Muscle of leg (tissue), 3 donors: ENCODE measurements at regions not wholly inside any gene's neighbourhood (a gene's known extent, or its start where the extent isn't known, plus 50 kb on each side); places are given as distances from the start of the nearest gene placed in this dataset.
A peak's percentile ranks its signal among the peaks of the same experiment; 100 is the strongest.

Experiments used
- DNase-seq: peaks from one replicate; pipeline ENCODE4 v3.0.0; 2013
- H3K27ac ChIP-seq: one replicate; pipeline ENCODE4 v1.5.1; 2013; ENCODE audit warnings: mild to moderate bottlenecking, low read length, control low read depth
- H3K27me3 ChIP-seq: one replicate; pipeline ENCODE4 v1.6.1; 2013; ENCODE audit warnings: low read length; ENCODE audit not compliant: control insufficient read depth, insufficient read depth
- H3K36me3 ChIP-seq: one replicate; pipeline ENCODE4 v1.6.1; 2013; ENCODE audit warnings: low read length; ENCODE audit not compliant: control insufficient read depth, insufficient read depth
- H3K4me1 ChIP-seq: one replicate; pipeline ENCODE4 v1.6.1; 2013; ENCODE audit warnings: low read length; ENCODE audit not compliant: control insufficient read depth, insufficient read depth
- H3K4me3 ChIP-seq: one replicate; pipeline ENCODE4 v1.5.1; 2013; ENCODE audit warnings: low read length, control low read depth
- H3K9me3 ChIP-seq: replicated peaks from 2 replicates; pipeline ENCODE4 v1.6.1; 2013; ENCODE audit warnings: low read depth, low read length; ENCODE audit not compliant: control insufficient read depth
- WGBS: methylation state at CpG from one replicate; pipeline ENCODE4 v1.1.5; 2013; ENCODE audit warnings: missing lambda C conversion rate; ENCODE audit not compliant: insufficient coverage; 5-methylcytosine and 5-hydroxymethylcytosine counted together

DNA sequence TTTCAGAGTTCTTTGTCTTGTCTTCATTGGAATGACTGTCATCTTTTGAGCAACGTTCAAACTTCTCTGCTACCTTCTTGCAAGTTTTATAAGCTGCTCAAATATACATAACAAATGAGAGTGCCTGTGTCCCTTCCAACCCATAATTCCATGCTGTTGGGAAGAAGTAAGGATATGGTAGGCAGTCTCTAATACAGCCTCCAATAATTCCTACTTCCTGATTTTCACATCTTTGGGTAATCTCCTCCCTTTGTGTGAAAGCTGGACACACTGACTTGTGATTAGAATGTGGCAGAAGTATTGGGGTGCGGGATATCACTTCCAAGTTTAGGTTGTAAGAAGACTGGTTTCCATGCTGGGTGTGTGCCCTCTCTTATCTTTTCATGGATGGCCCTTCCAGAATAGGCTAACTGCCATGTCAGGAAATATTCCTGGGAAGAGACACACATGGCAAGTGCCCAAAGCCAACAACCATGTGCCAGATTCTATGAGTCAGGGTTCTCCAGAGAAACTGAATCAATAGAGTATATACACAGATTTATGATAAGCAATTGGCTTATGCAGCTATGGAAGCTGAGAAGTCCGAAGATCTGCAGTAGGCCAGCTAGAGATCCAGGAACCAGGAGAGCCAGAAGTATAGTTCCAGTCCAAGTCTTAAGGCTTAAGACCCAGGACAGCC, 531.3 kb downstream of the NTRK2 start:
- peaks cover 2% of the 10 kb centered on the region for H3K4me1 ChIP-seq
- H3K4me3 ChIP-seq = no peak overlapping the region
- no peaks in the 10 kb centered on the region for H3K9me3 ChIP-seq
- H3K36me3 ChIP-seq = no peaks in the 10 kb centered on the region
- no peaks in the 10 kb centered on the region for H3K27me3 ChIP-seq
- 72% methylated on average over 2 of the region's 3 CpGs for WGBS
- DNase-seq = peak; percentile 56
- no peak overlapping the region for H3K27ac ChIP-seq

DNA sequence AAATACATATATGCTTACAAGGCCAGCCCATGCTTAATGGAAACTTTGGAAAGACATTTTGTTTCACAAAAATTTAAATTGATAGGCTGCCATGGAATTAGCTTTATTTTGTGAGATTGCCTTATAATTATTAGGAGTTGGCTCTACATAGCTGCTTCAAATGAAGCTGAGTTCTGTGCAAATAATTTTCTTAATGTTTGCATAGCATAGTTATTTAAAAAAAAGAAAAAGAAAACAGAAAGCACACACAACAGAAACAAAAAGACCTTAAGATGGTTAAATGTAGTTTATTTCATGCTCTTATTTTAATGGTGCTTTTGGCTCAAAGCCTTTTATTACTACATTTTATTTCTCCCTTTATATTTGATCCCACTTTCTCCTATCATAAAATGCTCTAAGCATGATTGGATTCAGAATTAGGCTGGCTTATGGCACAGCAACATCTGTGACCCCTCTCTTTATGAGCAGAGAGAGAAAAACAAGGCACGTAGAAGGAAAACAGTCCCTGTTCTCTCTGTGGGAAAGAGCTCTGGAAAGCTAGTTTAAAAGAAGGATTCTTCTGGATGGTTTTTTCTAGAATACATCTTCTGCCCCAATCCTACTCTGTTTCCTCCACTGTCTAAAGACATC, 530.5 kb downstream of the NTRK2 start:
- peak overlapping the region; percentile 44 for H3K27ac ChIP-seq
- no CpG with 5 or more reads among the region's 1 CpG for WGBS
- peak; percentile 73 for DNase-seq

DNA sequence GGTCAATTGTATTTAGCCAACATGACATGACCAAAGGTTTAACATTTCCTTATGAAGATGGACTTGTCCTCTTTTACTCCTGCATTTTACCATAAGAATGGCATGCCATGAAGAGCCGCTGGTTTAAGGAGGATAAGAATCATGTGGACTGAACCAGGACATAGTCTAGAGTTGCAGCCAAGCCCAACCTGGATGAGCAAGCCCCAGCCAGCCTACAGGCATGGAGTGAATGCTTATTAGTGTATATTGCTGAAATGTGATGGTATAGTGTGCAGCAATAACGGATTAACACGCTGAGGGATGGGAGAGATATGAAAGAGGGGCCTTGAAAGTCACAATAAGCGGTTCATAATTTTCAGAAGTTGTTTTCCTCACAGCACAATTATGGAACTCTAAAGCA, 523.2 kb downstream of the NTRK2 start:
- no peak overlapping the region for H3K4me3 ChIP-seq
- H3K4me1 ChIP-seq = no peaks in the 10 kb centered on the region
- H3K27me3 ChIP-seq = no peaks in the 10 kb centered on the region
- WGBS = 100% methylated on average over 2 of the region's 4 CpGs
- H3K36me3 ChIP-seq = no peaks in the 10 kb centered on the region
- H3K9me3 ChIP-seq = no peaks in the 10 kb centered on the region
- H3K27ac ChIP-seq = no peak overlapping the region
- no peak for DNase-seq

More for the DNA sequence above, 530.5 kb downstream of the NTRK2 start:
- no peaks in the 10 kb centered on the region for H3K36me3 ChIP-seq
- no peaks in the 10 kb centered on the region for H3K9me3 ChIP-seq
- no peaks in the 10 kb centered on the region for H3K27me3 ChIP-seq
- H3K4me3 ChIP-seq = no peak overlapping the region
- H3K4me1 ChIP-seq = peaks cover 2% of the 10 kb centered on the region

DNA sequence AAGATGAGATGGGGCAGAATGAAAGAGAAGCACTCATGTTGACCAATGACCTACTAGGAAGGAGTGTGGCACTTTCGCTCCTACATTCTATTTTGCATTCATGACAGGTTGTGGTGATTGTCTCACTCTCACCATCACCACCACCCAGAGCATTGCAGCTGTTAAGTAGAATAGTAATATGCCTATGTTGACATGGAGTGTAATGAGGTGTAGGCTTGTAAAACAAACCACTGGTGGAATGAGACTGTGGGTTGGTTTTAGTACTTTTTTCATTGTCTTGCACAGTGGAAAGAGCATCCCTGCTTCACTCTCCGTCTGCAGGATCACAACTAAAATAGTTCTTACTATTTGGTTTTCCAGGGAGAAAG, 516.7 kb downstream of the NTRK2 start:
- no peaks in the 10 kb centered on the region for H3K27me3 ChIP-seq
- H3K36me3 ChIP-seq = no peaks in the 10 kb centered on the region
- no peak for DNase-seq
- WGBS = no CpG with 5 or more reads among the region's 2 CpGs
- H3K9me3 ChIP-seq = no peaks in the 10 kb centered on the region
- no peak overlapping the region for H3K27ac ChIP-seq
- H3K4me3 ChIP-seq = no peak overlapping the region
- no peaks in the 10 kb centered on the region for H3K4me1 ChIP-seq

DNA sequence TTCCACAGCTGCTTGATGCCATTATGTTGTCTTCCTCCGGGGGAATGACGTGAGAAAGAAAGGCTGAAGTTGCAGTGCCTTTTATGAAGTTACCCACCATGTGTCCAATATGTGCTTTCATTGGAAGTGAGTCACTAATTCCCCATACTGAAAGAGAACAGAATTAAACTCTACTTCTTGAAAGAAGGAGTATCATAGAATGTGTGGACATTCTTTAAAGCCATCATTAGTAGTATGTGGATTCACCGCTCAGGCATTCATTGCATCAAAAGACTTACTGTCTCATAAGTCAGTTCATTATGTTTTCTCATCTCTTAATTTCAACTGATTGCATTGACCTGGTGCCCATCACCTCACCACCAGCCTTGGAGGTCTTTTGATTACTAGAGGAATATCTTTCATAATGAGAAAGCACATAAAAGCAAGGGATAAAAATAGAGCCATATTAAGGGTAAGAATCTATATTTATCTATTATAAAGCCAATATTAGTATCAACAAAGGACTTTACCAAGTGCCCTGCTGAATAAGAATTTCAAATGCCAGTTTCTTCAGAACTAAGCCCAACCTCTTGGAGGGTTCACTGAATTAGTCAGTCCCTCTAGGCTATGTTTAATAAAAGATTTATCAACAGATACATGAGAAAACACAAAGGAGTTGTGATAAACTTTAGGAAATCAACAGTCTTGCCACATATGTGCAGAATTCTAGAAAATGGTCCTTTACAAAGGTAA, 516.1 kb downstream of the NTRK2 start:
- whole genome bisulfite sequencing = no CpG with 5 or more reads among the region's 3 CpGs

DNA sequence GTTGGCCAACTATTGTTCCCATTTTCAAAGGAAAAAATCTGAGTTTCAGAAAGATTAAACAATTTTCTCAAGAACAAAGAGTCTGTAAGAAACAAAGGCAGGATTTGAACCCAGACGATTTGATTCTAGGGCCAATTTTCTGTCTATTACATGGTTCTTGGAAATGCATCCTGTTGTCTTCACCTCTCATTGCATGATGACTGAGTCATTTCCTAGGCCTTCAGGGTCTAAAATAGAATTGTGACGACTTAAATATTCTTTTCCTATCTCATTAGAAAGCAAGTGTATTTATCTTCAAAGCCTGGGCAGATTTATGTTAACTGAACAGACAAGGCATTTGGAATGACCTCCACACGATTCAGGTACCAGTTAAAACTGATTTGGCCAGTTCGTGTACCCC, 512.9 kb downstream of the NTRK2 start:
- Histone ChIP-seq H3K27ac (no peak overlapping the region), H3K9me3 (no peaks in the 10 kb centered on the region), H3K36me3 (no peaks in the 10 kb centered on the region), H3K4me3 (no peak overlapping the region), H3K4me1 (no peaks in the 10 kb centered on the region), H3K27me3 (no peaks in the 10 kb centered on the region)
- DNase-seq = no peak
- 87% methylated on average over 3 of the region's 4 CpGs for WGBS

More for the DNA sequence above, 516.1 kb downstream of the NTRK2 start:
- H3K9me3 ChIP-seq = no peaks in the 10 kb centered on the region
- no peak overlapping the region for H3K4me3 ChIP-seq
- DNase-seq = no peak
- H3K36me3 ChIP-seq = no peaks in the 10 kb centered on the region
- no peaks in the 10 kb centered on the region for H3K27me3 ChIP-seq
- no peaks in the 10 kb centered on the region for H3K4me1 ChIP-seq
- no peak overlapping the region for H3K27ac ChIP-seq

DNA sequence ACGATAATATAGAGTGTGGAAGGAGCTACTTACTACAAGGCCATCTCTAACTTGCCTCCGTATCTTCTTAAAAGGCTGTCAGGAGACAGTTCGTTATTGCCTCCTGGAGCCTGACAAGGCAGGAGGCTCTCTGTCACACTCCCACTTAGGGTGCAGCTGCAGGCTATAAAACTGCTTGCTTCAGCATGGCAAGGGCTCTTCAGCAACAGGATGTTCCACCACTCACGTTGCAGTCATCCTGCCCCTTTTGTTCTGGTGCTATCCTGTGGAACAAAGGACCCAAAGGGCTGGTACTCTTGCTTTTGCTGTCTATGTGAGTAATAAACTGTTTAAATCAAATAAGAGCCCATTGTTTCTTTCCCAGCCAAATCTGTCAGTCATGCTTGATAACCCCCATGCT, 508.9 kb downstream of the NTRK2 start:
- H3K36me3 ChIP-seq = no peaks in the 10 kb centered on the region
- H3K27ac ChIP-seq = no peak overlapping the region
- WGBS = 17% methylated on average over 1 of the region's 4 CpGs
- no peaks in the 10 kb centered on the region for H3K27me3 ChIP-seq
- H3K9me3 ChIP-seq = no peaks in the 10 kb centered on the region
- no peak for DNase-seq
- H3K4me1 ChIP-seq = no peaks in the 10 kb centered on the region
- no peak overlapping the region for H3K4me3 ChIP-seq

DNA sequence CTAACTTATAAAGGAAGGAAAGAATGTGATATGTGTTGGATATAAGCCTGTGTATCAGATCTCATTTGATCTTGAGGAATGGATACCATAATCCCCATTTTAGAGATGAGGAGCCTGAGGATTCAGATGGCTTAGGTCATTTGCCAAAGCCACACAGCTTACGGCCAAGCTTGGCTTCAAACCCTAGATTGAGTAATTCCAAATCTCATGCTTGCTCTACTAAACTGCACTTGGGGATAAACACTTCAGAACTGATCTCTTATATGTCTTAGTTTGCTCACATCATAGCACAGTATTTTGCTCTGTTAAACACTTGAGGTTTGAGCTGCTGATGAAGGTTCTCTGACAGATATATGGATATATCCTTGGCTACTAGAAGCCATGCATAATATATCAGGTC, 504.4 kb downstream of the NTRK2 start:
- no peaks in the 10 kb centered on the region for H3K36me3 ChIP-seq
- H3K27me3 ChIP-seq = no peaks in the 10 kb centered on the region
- 29% methylated on average over 1 of the region's 1 CpG for WGBS
- no peak overlapping the region for H3K27ac ChIP-seq
- no peaks in the 10 kb centered on the region for H3K9me3 ChIP-seq
- peaks cover 3% of the 10 kb centered on the region for H3K4me1 ChIP-seq
- no peak overlapping the region for H3K4me3 ChIP-seq
- DNase-seq = no peak

DNA sequence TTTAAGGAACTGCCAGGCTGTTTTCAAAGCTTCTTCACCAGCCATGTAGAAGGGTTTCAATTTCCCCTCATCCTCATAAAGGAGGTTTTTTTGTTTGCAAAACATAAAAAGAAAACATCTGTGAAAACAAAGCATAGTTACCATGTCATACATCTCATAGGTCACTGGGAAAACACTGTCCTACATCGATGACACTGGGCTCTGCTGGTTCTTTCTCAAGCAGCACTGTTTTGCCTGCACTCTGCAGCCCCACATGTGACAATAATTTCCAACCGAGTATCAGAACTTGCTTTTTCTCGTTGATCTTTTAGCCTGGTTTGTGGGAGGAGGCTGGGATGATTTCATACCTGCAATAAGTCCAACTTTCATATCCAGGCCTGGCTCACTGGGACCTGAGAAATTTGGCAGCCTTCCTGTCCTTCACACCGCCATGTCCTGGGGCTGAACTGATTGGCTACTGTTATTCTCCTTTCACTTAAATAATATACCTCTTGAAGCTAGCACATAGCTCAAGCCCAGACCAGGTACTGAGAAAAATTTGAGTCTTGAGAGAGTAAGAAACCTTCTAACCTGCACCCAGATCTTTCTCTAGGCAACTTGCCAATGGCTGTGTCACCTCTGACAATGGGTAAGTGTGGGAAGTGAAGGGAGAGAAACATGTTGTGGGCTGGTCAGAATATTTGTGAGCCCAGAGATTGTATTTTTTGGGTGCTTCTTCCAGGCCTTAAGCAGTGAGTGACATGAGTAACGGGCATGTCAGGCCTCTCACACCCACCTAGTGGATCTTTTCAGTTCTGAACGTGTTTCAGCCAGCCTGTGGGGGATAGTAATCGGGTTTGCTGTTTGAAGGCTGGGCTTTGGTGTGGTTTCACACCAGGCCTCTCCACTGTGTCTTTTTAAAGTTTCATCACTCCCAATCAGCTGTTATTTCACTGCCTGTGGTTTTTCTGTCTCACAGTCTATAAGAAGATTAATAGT, 502.8 kb downstream of the NTRK2 start:
- Histone ChIP-seq H3K4me3 (no peak overlapping the region), H3K4me1 (peaks cover 3% of the 10 kb centered on the region), H3K27me3 (no peaks in the 10 kb centered on the region), H3K27ac (peak overlapping the region; percentile 36), H3K36me3 (no peaks in the 10 kb centered on the region), H3K9me3 (no peaks in the 10 kb centered on the region)
- DNase-seq = peak; percentile 84
- 57% methylated on average over 1 of the region's 7 CpGs for WGBS

DNA sequence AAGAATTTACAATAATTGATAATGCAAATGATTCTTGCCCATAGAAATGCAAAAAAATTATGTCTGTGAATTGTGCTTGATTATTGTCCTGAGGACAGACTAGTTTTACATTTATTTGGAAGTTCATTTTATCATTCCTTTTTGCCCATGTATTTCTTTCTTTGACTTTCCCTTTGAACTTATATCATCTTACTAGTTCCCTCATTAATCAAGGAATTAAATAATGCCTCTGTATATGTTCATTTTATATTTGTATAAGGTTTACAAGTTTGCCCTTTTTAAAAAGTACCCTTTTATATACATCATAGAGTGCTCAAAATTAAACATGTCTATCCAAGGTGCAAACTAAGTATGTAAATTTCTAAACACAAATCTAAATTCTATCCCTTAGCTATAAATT, 501.6 kb downstream of the NTRK2 start:
- H3K27ac ChIP-seq = no peak overlapping the region
- no peaks in the 10 kb centered on the region for H3K27me3 ChIP-seq
- DNase-seq = no peak
- peaks cover 3% of the 10 kb centered on the region for H3K4me1 ChIP-seq
- H3K9me3 ChIP-seq = no peaks in the 10 kb centered on the region
- H3K36me3 ChIP-seq = no peaks in the 10 kb centered on the region
- no peak overlapping the region for H3K4me3 ChIP-seq
